IPS-15b (cell line): ENCODE measurements at regions not wholly inside any gene's neighbourhood (a gene's known extent, or its start where the extent isn't known, plus 50 kb on each side); places are given as distances from the start of the nearest gene placed in this dataset.

Experiments
- H3K27me3 ChIP-seq: one replicate; pipeline ENCODE4 v1.6.1; 2013; ENCODE audit warnings: low read length; ENCODE audit not compliant: control insufficient read depth, insufficient read depth
- H3K36me3 ChIP-seq: one replicate; pipeline ENCODE4 v1.6.1; 2013; ENCODE audit warnings: low read length; ENCODE audit not compliant: control insufficient read depth, insufficient read depth
- H3K4me1 ChIP-seq: one replicate; pipeline ENCODE4 v1.6.1; 2013; ENCODE audit warnings: mild to moderate bottlenecking, low read length; ENCODE audit not compliant: control insufficient read depth, insufficient read depth
- H3K4me3 ChIP-seq: one replicate; pipeline ENCODE4 v1.5.1; 2013; ENCODE audit warnings: low read depth, low read length
- H3K9ac ChIP-seq: one replicate; pipeline ENCODE4 v1.6.1; 2013; ENCODE audit warnings: low read depth, mild to moderate bottlenecking, low read length
- H3K9me3 ChIP-seq: one replicate; pipeline ENCODE4 v1.6.1; 2013; ENCODE audit warnings: mild to moderate bottlenecking, low read length; ENCODE audit not compliant: control insufficient read depth, insufficient read depth

DNA sequence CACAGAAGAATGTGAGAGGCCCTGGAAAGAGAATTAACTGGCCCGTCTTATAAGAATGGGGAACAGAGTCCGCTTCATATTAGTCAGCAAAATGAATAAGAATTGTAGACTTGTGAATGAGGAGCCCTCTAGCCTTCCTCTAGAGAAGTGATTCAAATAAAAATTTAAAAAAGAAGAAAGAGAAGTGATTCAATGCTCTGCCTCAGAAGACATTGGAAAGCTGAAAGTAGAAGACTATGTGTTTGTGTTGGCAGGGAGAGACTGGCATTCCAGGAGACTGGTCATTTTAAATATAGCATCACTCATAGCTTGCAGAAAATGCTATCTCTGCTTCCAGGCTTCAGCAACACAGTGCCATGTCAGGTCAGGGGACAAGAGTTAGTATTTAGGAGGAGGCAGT is 190.6 kb upstream of the HS3ST3A1 start:
- Histone ChIP-seq H3K27me3 (no peaks in the 10 kb centered on the region), H3K9me3 (no peaks in the 10 kb centered on the region), H3K36me3 (no peaks in the 10 kb centered on the region), H3K4me1 (no peaks in the 10 kb centered on the region), H3K9ac (no peak overlapping the region), H3K4me3 (no peak overlapping the region)

DNA sequence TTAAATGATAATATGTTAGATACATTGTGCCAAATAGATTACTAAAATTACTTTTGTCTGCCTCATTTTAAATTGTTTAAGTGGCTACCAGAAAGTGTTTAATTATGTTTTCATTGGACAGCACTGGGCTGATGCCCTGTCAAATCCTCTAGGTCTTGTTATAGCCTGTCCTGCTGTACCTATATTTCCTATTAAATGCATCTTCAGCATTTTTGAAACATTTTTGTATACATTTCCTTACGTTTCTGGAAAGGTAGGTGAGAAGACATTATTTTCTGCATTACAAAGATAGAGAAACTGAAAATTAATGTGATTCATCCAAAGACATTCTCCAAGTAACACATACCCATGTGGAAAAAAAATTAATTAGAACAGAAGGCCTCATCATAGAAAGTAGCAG is 192.2 kb upstream of the HS3ST3A1 start:
- Histone ChIP-seq H3K27me3 (no peaks in the 10 kb centered on the region), H3K36me3 (no peaks in the 10 kb centered on the region), H3K4me1 (no peaks in the 10 kb centered on the region), H3K4me3 (no peak overlapping the region), H3K9ac (no peak overlapping the region), H3K9me3 (no peaks in the 10 kb centered on the region)

DNA sequence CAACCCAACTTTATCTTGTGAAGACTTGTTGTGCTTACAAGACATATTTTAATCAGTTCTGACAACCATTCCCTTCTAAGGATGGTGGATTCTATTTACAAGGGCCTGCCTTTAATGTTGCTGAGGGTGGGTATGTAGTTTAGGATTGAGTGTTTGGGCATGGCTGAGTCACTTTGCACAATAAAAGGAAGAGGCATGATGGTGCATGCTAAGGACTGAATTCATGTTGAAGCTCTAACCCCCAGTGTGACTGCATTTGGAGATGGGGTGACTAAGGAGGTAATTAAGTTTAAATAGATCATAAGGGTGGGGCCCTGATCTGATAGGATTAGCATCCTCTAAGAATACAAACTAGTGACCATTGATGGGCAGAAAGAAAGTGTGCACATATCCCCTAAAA is 196.1 kb upstream of the HS3ST3A1 start:
- no peaks in the 10 kb centered on the region for H3K36me3 ChIP-seq
- H3K9me3 ChIP-seq = no peaks in the 10 kb centered on the region
- H3K9ac ChIP-seq = no peak overlapping the region
- H3K27me3 ChIP-seq = no peaks in the 10 kb centered on the region
- no peak overlapping the region for H3K4me3 ChIP-seq
- H3K4me1 ChIP-seq = no peaks in the 10 kb centered on the region

DNA sequence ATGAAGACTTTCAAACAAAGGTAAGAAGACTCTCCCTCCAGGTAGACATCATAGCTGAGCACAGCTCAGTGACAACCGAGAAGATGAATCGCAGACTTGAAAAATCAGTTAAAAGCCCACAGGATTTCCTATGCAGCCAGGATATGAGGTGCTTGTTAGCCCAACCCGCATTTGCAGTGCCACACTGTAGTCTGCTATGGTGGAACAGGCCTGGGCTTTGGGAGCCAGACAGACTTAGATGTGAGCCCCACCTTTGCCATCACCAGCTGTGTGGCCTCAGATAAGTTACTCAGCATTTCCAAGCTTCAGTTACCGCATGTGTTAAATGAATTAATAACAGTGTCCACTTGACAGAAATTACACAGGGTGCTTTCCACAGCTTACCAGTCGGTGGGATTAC is 204.4 kb upstream of the HS3ST3A1 start:
- Histone ChIP-seq H3K36me3 (no peaks in the 10 kb centered on the region), H3K9me3 (no peaks in the 10 kb centered on the region), H3K9ac (no peak overlapping the region), H3K4me3 (no peak overlapping the region), H3K27me3 (no peaks in the 10 kb centered on the region), H3K4me1 (no peaks in the 10 kb centered on the region)

DNA sequence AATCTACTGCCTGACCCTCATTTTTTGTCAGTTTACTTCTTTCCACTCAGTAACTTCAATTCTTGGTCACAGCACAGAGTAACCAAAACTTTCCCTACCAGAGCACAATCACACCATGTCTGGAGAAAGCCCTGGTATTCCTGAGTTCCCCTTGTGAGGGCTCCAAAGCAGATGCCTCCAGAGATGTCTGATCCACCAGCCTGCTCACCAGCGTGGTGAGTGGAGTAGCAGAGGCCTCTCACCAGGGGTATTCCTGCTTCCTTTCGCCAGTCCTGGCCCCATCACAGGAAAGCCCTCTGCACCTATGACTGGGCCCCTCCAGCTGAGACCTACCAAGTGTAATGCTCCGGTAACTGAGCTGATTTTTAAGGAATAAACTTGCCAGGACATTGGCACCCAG is 205.4 kb upstream of the HS3ST3A1 start:
- Histone ChIP-seq H3K36me3 (no peaks in the 10 kb centered on the region), H3K4me3 (no peak overlapping the region), H3K9me3 (no peaks in the 10 kb centered on the region), H3K4me1 (no peaks in the 10 kb centered on the region), H3K27me3 (no peaks in the 10 kb centered on the region), H3K9ac (no peak overlapping the region)

DNA sequence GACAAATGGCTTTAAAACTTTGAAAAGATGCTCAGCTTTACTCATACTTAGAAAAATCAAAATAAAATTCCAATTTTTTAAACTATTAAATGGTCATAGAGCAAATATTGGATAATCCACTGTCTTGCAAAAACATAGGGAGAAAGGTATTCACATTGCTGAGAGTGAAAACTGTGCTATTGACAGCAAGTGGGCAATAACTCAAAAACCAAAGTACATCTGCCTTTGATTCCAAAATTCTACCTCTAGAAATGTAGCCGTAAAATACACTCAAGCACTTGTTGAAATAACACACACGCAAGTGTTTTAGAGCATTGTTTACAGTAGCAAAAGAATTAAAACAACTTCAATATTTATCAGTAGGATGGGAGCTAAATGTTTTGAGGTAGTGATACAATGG is 210.6 kb upstream of the HS3ST3A1 start:
- Histone ChIP-seq H3K4me3 (no peak overlapping the region), H3K36me3 (no peaks in the 10 kb centered on the region), H3K9me3 (no peaks in the 10 kb centered on the region), H3K4me1 (no peaks in the 10 kb centered on the region), H3K27me3 (no peaks in the 10 kb centered on the region), H3K9ac (no peak overlapping the region)

DNA sequence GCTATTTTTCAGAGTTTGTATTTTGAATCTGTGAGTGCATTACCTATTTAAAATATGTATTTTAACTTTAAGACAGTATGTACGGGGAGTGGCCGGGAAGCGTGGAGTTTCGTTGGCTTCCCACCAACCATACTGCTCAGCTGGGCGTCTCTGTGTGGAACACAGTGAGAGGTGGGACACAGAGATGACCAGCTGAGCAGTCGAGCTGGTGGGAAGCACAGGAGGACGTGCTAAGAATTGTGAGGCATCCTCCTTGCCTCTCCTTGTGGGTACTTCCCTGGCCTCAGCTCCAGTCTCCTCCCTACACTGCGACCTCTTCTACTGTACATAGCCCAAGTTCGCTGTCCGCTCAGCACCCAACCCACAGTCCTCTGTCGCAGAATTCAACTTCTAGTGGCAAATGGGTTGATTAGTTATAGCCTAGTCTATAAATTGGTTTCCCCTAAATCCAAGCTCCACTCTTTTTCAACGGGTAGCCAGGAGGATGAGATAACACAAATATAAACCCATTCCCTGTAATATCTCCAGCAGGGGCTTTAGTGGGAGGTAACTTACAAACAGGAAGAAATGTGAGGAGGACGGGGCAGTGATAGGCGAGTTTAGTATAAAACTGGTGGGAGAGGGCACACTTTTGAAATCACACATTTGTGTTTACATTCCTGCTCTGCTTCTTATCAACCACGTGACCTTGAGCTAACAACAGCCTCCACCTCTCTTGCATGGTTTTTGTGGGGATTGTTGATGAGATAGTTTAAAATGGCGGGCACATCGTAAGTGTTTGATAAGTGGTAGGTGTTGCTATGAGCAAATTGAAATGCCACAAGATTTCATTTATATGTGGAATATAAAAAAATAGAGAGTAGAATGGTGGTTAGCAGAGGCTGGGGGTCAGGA is 211.9 kb upstream of the HS3ST3A1 start:
- Histone ChIP-seq H3K9me3 (no peaks in the 10 kb centered on the region), H3K27me3 (no peaks in the 10 kb centered on the region)

DNA sequence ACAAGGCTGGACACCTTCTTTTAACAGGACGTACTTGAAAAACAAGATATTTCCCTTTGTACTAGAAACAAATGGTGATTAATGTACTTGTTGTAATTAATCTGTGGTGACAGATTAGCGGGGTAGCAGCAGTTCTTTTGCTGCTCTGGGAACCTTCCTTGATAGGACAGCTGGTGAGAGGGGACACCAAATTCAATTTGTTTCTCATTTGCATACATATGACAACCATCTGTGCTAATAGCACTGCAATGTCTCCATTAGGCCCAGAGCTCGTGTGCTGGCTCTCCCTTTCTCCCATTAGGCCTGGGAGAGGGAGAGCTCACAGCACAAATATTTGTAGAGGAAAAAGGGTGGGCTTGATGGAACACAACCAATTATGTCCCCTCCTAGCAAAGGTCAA is 221.0 kb upstream of the HS3ST3A1 start:
- no peaks in the 10 kb centered on the region for H3K9me3 ChIP-seq
- H3K9ac ChIP-seq = no peak overlapping the region
- no peaks in the 10 kb centered on the region for H3K4me1 ChIP-seq
- no peaks in the 10 kb centered on the region for H3K36me3 ChIP-seq
- no peak overlapping the region for H3K4me3 ChIP-seq
- no peaks in the 10 kb centered on the region for H3K27me3 ChIP-seq

More for the DNA sequence above, 211.9 kb upstream of the HS3ST3A1 start:
- Histone ChIP-seq H3K4me1 (no peaks in the 10 kb centered on the region), H3K4me3 (no peak overlapping the region), H3K9ac (no peak overlapping the region), H3K36me3 (no peaks in the 10 kb centered on the region)

DNA sequence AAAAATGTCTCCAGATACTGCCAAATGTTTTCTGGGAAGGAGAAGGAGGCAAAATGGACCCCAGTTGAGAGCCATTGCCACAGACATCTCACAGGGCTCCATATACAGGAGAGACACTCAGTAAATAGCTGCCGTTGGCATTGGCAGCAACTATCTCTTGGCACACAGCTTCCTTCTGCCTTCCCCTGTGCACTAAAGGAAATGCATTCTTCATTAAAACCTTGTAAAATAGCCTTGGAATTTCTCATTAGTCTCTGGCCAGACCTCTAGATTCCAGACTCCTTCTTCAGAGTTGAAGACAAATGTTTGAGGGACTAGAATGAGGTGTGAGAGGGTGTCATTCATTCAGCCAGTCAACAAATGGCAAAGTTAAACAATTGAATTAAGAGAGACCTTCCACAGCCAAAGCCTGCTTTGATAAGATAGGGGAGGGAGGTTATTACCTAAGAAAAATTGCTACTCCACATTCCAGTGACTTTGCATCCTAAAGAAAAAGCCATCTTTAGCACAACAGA is 223.9 kb upstream of the HS3ST3A1 start:
- Histone ChIP-seq H3K4me1 (no peaks in the 10 kb centered on the region), H3K4me3 (no peak overlapping the region), H3K36me3 (no peaks in the 10 kb centered on the region), H3K27me3 (no peaks in the 10 kb centered on the region), H3K9me3 (no peaks in the 10 kb centered on the region), H3K9ac (no peak overlapping the region)

DNA sequence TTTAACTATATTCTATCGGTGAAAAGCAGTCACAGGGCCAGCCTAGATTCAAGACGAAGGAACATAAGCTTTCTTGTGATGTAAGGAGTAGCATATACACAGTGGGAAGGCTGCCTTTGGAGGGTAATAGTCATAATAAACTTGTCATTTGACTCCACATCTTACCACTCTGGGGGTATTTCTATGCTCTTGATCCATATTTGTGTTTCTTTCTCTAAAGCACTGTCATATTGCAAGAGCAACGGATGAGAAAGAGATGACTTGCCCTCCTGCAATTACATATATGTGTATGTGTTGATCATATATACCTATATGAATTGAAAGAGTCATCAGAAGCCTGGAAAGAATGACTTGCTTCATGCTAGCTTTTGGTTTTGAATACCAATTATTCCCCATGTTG is 225.4 kb upstream of the HS3ST3A1 start:
- no peaks in the 10 kb centered on the region for H3K27me3 ChIP-seq
- H3K36me3 ChIP-seq = no peaks in the 10 kb centered on the region
- no peak overlapping the region for H3K9ac ChIP-seq
- no peak overlapping the region for H3K4me3 ChIP-seq
- H3K9me3 ChIP-seq = no peaks in the 10 kb centered on the region
- no peaks in the 10 kb centered on the region for H3K4me1 ChIP-seq

DNA sequence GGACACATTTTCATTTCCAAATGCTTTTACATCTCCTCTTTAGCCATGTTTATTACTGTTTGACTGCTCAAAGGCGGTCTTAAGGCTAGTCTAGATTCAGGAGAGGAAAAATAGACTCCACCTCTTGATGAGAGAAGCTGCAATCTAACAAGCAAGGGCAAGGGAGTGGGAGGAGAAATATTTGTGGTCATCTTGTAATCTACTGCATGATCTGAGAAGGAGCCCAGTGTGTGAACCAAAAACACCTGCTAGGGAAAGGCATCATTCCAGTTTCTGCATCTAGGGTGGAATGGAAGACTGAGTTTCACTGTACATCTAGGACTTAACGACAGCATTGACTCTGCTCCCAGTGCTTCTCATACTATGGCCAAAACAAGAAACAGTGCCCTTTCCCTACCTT is 232.2 kb upstream of the HS3ST3A1 start:
- no peaks in the 10 kb centered on the region for H3K27me3 ChIP-seq
- H3K36me3 ChIP-seq = no peaks in the 10 kb centered on the region
- H3K4me1 ChIP-seq = no peaks in the 10 kb centered on the region
- H3K4me3 ChIP-seq = no peak overlapping the region
- H3K9ac ChIP-seq = no peak overlapping the region
- H3K9me3 ChIP-seq = no peaks in the 10 kb centered on the region

DNA sequence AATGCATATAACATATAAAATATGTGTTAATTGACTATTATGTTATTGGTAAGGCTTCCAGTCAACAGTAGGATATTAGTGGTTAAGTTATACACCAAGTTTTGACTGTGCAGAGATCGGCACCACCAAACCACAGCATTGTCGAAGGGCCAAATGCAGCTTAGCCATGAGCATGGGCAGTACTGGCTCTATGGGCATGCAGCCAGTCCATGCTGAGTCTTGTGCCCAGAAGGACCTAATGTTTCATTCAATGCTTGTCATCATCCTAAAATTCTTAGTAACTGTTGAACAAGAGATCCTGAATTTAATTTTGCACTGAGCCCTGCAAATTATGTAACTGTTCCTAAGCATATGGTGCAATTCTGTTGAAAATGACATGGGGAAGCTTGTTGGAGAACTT is 233.4 kb upstream of the HS3ST3A1 start:
- no peak overlapping the region for H3K4me3 ChIP-seq
- H3K36me3 ChIP-seq = no peaks in the 10 kb centered on the region
- no peak overlapping the region for H3K9ac ChIP-seq
- no peaks in the 10 kb centered on the region for H3K27me3 ChIP-seq
- H3K9me3 ChIP-seq = no peaks in the 10 kb centered on the region
- H3K4me1 ChIP-seq = no peaks in the 10 kb centered on the region
